Ishikawa (cell line): ENCODE measurements at regions not wholly inside any gene's neighbourhood (a gene's known extent, or its start where the extent isn't known, plus 50 kb on each side); places are given as distances from the start of the nearest gene placed in this dataset.

Experiments
- CEBPB ChIP-seq: IDR thresholded peaks from 2 replicates; pipeline ENCODE4 v1.6.1; 2012
- CREB1 ChIP-seq: IDR thresholded peaks from 2 replicates; pipeline ENCODE4 v1.6.1; 2012; ENCODE audit warnings: low read depth
- EGR1 ChIP-seq: IDR thresholded peaks from 2 replicates; pipeline ENCODE4 v1.6.1; 2012
- EP300 ChIP-seq: IDR thresholded peaks from 2 replicates; pipeline ENCODE4 v1.6.1; 2012; ENCODE audit warnings: borderline replicate concordance
- FOXM1 ChIP-seq: IDR thresholded peaks from 2 replicates; pipeline ENCODE4 v1.6.1; 2012; ENCODE audit warnings: low read depth, borderline replicate concordance
- NFIC ChIP-seq: IDR thresholded peaks from 2 replicates; pipeline ENCODE4 v1.6.1; 2012
- RAD21 ChIP-seq: IDR thresholded peaks from 2 replicates; pipeline ENCODE4 v1.6.1; 2012; ENCODE audit warnings: low read depth
- TAF1 ChIP-seq: IDR thresholded peaks from 2 replicates; pipeline ENCODE4 v1.6.1; 2012; ENCODE audit warnings: low read depth, mild to moderate bottlenecking
- TCF12 ChIP-seq: IDR thresholded peaks from 2 replicates; pipeline ENCODE4 v1.6.1; 2012; ENCODE audit warnings: low read depth
- TEAD4 ChIP-seq: IDR thresholded peaks from 2 replicates; pipeline ENCODE4 v1.6.1; 2012
- YY1 ChIP-seq: IDR thresholded peaks from 2 replicates; pipeline ENCODE4 v1.6.1; 2012; ENCODE audit warnings: low read depth
- ZBTB7A ChIP-seq: IDR thresholded peaks from 2 replicates; pipeline ENCODE4 v1.6.1; 2012; ENCODE audit warnings: low read depth
- TF ChIP-seq, protein P1 (sequence below): IDR thresholded peaks from 2 replicates; pipeline ENCODE4 v1.6.1; 2012
- TF ChIP-seq, protein P2 (sequence below): IDR thresholded peaks from 2 replicates; pipeline ENCODE4 v1.6.1; 2012; ENCODE audit warnings: low read depth, mild to moderate bottlenecking
- TF ChIP-seq, protein P3 (sequence below): IDR thresholded peaks from 2 replicates; pipeline ENCODE4 v1.6.1; 2012

DNA sequence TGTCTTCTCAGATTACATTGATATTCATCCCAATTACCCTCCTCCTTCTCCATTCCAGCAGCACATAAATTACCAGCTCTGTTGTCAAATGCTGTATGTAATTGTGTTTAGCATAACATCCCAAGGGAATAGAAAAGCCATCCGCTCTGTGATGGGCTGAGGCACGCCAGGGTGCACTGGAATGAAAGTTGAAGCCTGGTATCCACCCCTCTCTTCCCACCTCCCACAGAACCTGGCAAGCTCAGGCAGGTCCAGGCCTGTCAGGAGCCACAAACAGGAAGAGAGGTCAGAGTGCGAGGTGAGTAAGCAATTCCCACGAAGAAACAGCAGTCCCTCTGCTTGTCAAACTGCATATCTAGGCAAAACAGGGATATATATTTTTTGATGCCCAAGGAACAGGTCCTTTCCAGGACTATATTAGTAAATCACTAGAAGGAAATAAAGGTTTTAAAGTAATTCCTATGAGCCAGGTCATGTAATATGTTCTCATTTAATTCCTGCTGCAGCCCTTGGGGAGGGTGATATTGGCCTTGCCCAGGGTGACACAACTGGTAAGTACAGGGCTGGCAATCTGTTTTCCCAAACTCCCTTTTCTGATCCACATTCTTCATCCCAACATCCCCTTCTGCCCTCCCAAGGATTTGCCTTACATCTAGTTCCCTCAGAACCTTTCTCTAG is 155.6 kb upstream of the GHITM start:
- TF ChIP-seq CREB1 (no peak), ZBTB7A (no peak), TEAD4 (no peak), TAF1 (no peak), FOXM1 (no peak), RAD21 (no peak), EP300 (no peak), EGR1 (no peak), YY1 (no peak), NFIC (no peak), TCF12 (no peak), CEBPB (no peak)
- TF ChIP-seq, protein P1, sequence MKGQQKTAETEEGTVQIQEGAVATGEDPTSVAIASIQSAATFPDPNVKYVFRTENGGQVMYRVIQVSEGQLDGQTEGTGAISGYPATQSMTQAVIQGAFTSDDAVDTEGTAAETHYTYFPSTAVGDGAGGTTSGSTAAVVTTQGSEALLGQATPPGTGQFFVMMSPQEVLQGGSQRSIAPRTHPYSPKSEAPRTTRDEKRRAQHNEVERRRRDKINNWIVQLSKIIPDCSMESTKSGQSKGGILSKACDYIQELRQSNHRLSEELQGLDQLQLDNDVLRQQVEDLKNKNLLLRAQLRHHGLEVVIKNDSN, result no peak
- TF ChIP-seq, protein P2, sequence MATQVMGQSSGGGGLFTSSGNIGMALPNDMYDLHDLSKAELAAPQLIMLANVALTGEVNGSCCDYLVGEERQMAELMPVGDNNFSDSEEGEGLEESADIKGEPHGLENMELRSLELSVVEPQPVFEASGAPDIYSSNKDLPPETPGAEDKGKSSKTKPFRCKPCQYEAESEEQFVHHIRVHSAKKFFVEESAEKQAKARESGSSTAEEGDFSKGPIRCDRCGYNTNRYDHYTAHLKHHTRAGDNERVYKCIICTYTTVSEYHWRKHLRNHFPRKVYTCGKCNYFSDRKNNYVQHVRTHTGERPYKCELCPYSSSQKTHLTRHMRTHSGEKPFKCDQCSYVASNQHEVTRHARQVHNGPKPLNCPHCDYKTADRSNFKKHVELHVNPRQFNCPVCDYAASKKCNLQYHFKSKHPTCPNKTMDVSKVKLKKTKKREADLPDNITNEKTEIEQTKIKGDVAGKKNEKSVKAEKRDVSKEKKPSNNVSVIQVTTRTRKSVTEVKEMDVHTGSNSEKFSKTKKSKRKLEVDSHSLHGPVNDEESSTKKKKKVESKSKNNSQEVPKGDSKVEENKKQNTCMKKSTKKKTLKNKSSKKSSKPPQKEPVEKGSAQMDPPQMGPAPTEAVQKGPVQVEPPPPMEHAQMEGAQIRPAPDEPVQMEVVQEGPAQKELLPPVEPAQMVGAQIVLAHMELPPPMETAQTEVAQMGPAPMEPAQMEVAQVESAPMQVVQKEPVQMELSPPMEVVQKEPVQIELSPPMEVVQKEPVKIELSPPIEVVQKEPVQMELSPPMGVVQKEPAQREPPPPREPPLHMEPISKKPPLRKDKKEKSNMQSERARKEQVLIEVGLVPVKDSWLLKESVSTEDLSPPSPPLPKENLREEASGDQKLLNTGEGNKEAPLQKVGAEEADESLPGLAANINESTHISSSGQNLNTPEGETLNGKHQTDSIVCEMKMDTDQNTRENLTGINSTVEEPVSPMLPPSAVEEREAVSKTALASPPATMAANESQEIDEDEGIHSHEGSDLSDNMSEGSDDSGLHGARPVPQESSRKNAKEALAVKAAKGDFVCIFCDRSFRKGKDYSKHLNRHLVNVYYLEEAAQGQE, result no peak
- TF ChIP-seq, protein P3, sequence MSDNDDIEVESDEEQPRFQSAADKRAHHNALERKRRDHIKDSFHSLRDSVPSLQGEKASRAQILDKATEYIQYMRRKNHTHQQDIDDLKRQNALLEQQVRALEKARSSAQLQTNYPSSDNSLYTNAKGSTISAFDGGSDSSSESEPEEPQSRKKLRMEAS, result no peak

DNA sequence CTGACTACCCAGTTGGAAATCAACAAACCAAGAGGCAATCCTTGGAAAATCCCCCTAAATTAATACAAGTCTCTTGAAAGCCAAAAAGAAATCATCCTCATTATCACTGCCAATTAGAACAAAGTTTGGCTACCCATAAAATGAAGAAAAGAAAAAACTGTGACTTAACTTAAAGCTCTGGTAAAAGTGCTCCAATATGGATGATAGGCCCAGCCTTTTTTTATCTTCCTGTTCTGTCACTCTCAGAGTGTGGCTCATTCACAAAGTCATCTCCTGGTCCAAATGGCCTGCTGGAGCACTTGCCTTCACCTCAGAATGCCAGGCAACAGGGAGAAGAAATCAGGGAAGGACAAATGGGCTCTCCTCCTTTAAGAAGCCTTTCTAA is 155.1 kb upstream of the GHITM start:
- no peak for TF ChIP-seq CREB1
- TF ChIP-seq EGR1, result no peak
- no peak for TF ChIP-seq RAD21
- TF ChIP-seq, protein P3, result no peak
- TF ChIP-seq, protein P1, result no peak
- no peak for TF ChIP-seq NFIC

DNA sequence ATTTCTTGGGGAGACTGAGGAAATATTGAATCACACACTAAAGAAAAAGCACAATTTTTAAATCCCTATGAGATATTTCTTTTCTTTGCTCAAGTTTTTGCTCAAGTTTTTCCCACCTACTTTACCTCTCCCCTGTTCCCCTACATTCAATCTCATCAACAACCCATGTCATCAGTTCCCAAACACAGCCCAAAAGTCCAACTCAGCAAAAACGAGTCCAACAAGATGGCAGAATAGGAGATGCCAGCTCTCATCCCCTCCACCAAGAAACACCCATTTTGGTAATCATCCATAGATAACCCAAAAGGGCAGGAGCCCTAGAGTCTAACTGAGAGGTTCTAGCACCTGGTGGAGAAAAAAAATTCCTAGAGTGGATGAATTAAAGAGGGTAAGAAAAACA is 152.5 kb upstream of the GHITM start:
- TF ChIP-seq CEBPB (no peak), NFIC (no peak)

DNA sequence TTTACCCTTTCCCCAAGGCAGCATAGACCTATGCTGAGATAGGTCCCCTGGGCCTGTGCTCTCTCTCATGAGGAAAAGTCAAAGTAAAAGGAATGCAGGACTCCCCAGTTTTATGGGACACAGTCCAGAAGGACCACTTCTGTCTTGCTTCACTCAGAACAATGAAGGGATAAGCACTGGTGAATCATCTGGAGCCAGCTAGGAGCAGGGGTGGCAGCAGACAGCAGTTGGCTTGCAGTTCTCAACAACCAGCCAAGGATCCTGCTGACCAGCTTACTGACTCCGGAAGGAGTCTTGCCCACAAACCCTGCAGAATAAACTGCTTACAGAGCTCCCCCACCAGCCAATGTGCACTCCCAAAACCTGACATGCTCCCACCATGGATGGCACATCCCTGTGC is 152.1 kb upstream of the GHITM start:
- TF ChIP-seq CEBPB (no peak), CREB1 (no peak), NFIC (no peak), EGR1 (no peak), TCF12 (no peak), RAD21 (no peak), ZBTB7A (no peak), TAF1 (no peak), YY1 (no peak), EP300 (no peak), TEAD4 (no peak), FOXM1 (no peak)
- TF ChIP-seq, protein P2, result no peak
- TF ChIP-seq, protein P3, result no peak
- TF ChIP-seq, protein P1, result no peak

DNA sequence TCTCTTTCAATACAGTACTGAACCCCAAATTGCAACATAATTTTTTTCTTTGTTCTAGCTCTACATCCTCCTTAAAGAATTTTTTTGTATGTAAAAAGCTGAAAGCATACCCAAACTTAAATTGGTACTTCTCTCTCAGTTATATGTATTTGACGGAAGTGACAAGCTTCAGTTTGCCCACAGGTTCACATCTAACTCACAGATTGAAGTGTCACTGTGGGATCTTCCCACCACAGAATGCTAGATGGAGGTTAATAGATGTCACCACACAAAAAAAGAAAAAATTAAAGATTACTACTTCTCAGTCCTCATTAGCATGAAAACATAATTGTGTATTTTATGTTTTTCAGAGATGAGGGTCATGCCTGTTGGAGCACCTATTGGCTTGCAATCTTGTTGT is 150.9 kb upstream of the GHITM start:
- no peak for TF ChIP-seq FOXM1
- TF ChIP-seq, protein P3, result no peak
- TF ChIP-seq TAF1, result no peak
- no peak for TF ChIP-seq EGR1
- no peak for TF ChIP-seq ZBTB7A
- TF ChIP-seq NFIC, result no peak
- TF ChIP-seq TEAD4, result no peak
- no peak for TF ChIP-seq YY1
- no peak for TF ChIP-seq CEBPB
- TF ChIP-seq RAD21, result no peak
- TF ChIP-seq TCF12, result no peak
- TF ChIP-seq, protein P2, result no peak
- TF ChIP-seq CREB1, result no peak
- TF ChIP-seq, protein P1, result no peak
- no peak for TF ChIP-seq EP300
